ENCODE measurements at regions not wholly inside any gene's neighbourhood (a gene's known extent, or its start where the extent isn't known, plus 50 kb on each side); places are given as distances from the start of the nearest gene placed in this dataset.

DNA sequence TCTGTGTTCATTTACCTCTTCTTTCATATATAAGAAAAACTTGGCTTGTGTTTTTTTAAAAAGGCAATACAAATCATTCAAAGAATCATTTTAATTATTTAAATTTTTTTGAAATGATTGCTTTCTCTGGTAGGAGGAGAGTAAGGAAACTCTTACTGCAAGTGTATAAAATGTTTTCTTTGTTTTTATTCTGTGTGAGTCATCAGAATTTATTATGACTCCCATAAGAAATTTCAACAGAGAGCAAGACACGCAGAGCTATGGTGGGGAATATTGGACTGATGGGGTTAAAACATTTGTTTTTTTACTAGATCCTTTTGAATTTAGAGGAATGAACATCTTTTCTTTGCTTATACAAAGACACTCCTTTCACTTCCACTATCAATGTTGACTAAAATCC, 119.1 kb upstream of the ATXN7L3B start:
- Histone ChIP-seq H3K4me3 (ENCODE audit: low read depth, low read length) (no peak overlapping the region), H3K9ac (no peak overlapping the region), H3K79me2 (no peaks in the 10 kb centered on the region), H3K36me3 (ENCODE audit: control insufficient read depth, insufficient read depth, low read length) (no peaks in the 10 kb centered on the region), H3K27ac (no peak overlapping the region), H3K9me3 (ENCODE audit: control insufficient read depth, low read length) (no peaks in the 10 kb centered on the region), H3K27me3 (ENCODE audit: control insufficient read depth, insufficient read depth, low read length) (no peaks in the 10 kb centered on the region), H2AFZ (no peak overlapping the region), H3K4me2 (ENCODE audit: low read length) (no peak overlapping the region), H3K4me1 (no peaks in the 10 kb centered on the region)
- TF ChIP-seq, protein P1, sequence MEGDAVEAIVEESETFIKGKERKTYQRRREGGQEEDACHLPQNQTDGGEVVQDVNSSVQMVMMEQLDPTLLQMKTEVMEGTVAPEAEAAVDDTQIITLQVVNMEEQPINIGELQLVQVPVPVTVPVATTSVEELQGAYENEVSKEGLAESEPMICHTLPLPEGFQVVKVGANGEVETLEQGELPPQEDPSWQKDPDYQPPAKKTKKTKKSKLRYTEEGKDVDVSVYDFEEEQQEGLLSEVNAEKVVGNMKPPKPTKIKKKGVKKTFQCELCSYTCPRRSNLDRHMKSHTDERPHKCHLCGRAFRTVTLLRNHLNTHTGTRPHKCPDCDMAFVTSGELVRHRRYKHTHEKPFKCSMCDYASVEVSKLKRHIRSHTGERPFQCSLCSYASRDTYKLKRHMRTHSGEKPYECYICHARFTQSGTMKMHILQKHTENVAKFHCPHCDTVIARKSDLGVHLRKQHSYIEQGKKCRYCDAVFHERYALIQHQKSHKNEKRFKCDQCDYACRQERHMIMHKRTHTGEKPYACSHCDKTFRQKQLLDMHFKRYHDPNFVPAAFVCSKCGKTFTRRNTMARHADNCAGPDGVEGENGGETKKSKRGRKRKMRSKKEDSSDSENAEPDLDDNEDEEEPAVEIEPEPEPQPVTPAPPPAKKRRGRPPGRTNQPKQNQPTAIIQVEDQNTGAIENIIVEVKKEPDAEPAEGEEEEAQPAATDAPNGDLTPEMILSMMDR (IDR thresholded peaks at IDR 0.05): no peak

DNA sequence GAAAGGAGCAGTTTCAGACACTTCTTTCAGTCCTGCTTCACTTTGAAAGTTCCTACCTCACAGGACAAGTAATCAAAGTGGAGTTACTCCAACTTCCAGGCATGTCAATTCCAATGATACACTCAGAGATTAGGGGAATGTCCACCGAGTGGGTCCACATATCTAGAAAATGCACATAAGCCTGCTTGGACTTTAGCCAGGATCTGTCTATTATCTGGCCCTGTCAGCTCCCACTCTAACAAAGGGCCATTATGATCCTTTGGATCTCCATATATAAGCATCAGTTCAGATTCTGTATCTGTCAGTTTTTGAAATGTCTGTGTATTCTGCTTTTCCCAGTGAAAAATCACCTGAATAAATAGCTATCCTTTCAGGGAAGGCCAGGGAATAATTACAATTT, 112.9 kb upstream of the ATXN7L3B start:
- H3K9me3 ChIP-seq (ENCODE audit: control insufficient read depth, low read length): no peaks in the 10 kb centered on the region
- no peak overlapping the region for H3K27ac ChIP-seq
- no peak overlapping the region for H3K4me3 ChIP-seq (ENCODE audit: low read depth, low read length)
- TF ChIP-seq, protein P1 (IDR thresholded peaks at IDR 0.05): no peak
- H3K9ac ChIP-seq: no peak overlapping the region
- H3K79me2 ChIP-seq: no peaks in the 10 kb centered on the region
- no peaks in the 10 kb centered on the region for H3K36me3 ChIP-seq (ENCODE audit: control insufficient read depth, insufficient read depth, low read length)
- H2AFZ ChIP-seq: no peak overlapping the region
- H3K27me3 ChIP-seq (ENCODE audit: control insufficient read depth, insufficient read depth, low read length): no peaks in the 10 kb centered on the region
- no peaks in the 10 kb centered on the region for H3K4me1 ChIP-seq
- no peak overlapping the region for H3K4me2 ChIP-seq (ENCODE audit: low read length)

DNA sequence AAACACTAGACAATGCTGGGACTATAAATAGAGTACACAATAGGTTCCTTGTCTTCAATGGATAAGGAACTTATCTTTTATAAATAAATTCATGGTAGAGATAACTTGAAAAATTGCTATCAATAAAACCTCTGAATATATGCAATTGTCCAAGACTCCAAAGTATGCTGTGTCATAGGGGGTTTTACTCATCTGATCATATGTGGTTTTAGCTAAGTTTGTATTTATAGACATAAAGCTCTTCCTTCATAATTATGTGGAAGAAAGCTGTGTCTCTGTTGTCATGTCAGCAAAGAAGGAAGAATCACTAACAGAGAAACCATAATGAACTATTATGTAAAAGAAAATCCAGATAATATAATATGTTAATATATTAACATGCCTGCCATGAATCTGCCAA, 111.5 kb upstream of the ATXN7L3B start:
- no peak overlapping the region for H3K4me3 ChIP-seq (ENCODE audit: low read depth, low read length)
- H3K27me3 ChIP-seq (ENCODE audit: control insufficient read depth, insufficient read depth, low read length): no peaks in the 10 kb centered on the region
- no peaks in the 10 kb centered on the region for H3K36me3 ChIP-seq (ENCODE audit: control insufficient read depth, insufficient read depth, low read length)
- H3K27ac ChIP-seq: no peak overlapping the region
- no peaks in the 10 kb centered on the region for H3K4me1 ChIP-seq
- no peak overlapping the region for H2AFZ ChIP-seq
- no peak overlapping the region for H3K9ac ChIP-seq
- H3K9me3 ChIP-seq (ENCODE audit: control insufficient read depth, low read length): no peaks in the 10 kb centered on the region
- TF ChIP-seq, protein P1 (IDR thresholded peaks at IDR 0.05): no peak
- H3K4me2 ChIP-seq (ENCODE audit: low read length): no peak overlapping the region
- no peaks in the 10 kb centered on the region for H3K79me2 ChIP-seq

DNA sequence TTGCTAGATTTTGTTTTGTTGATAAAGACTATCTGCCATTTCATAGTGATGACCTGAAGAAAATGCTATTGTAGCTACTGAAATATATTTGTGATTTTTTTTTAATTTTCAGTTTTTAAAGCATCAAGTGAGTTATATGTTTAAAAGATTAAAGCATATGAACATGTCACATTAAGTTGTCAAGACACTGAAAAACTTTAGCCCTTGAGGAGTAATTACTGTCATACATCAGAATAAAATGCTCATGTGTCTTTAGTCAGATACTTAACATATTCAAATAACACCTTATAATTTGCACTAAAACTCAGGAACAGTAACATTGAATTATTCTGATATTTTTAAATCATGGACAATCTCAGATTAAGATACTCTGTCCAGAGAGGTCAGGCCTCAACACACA, 108.1 kb upstream of the ATXN7L3B start:
- no peak overlapping the region for H3K27ac ChIP-seq
- H3K79me2 ChIP-seq: no peaks in the 10 kb centered on the region
- TF ChIP-seq, protein P1 (IDR thresholded peaks at IDR 0.05): no peak
- no peaks in the 10 kb centered on the region for H3K9me3 ChIP-seq (ENCODE audit: control insufficient read depth, low read length)
- no peaks in the 10 kb centered on the region for H3K4me1 ChIP-seq
- no peak overlapping the region for H3K4me2 ChIP-seq (ENCODE audit: low read length)
- no peaks in the 10 kb centered on the region for H3K27me3 ChIP-seq (ENCODE audit: control insufficient read depth, insufficient read depth, low read length)
- no peak overlapping the region for H3K4me3 ChIP-seq (ENCODE audit: low read depth, low read length)
- no peak overlapping the region for H3K9ac ChIP-seq
- H3K36me3 ChIP-seq (ENCODE audit: control insufficient read depth, insufficient read depth, low read length): no peaks in the 10 kb centered on the region
- H2AFZ ChIP-seq: no peak overlapping the region

DNA sequence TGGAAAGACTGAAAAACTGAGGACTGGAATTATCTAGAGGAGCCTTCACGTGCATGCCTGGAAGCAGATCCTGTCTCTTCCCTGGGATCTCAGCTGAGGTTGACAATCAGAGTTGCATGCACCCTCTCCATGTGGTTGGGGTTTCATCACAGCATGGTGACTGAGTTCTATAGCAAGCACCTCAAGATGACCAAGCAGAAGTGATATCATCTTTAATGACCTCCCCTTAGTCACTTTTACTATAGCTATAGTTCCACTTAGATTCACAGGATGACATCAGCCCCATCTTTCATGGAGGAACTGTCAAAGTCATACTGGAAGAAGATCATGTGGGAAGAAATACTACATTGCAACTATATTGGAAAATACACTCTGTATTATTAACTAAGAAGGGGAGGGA, 105.8 kb upstream of the ATXN7L3B start:
- Histone ChIP-seq H3K4me3 (ENCODE audit: low read depth, low read length) (no peak overlapping the region), H3K27me3 (ENCODE audit: control insufficient read depth, insufficient read depth, low read length) (no peaks in the 10 kb centered on the region), H3K9ac (no peak overlapping the region), H3K9me3 (ENCODE audit: control insufficient read depth, low read length) (no peaks in the 10 kb centered on the region), H3K36me3 (ENCODE audit: control insufficient read depth, insufficient read depth, low read length) (no peaks in the 10 kb centered on the region), H3K4me1 (no peaks in the 10 kb centered on the region), H3K4me2 (ENCODE audit: low read length) (no peak overlapping the region), H2AFZ (no peak overlapping the region), H3K79me2 (no peaks in the 10 kb centered on the region), H3K27ac (no peak overlapping the region)
- TF ChIP-seq, protein P1 (IDR thresholded peaks at IDR 0.05): no peak
